NCI-H82 treated with DMSO at 0.1 percent for 48 hours (cell line): ENCODE measurements at regions not wholly inside any gene's neighbourhood (a gene's known extent, or its start where the extent isn't known, plus 50 kb on each side); places are given as distances from the start of the nearest gene placed in this dataset.
"Not testable (repeated sequence)": the region's sequence is repeated elsewhere in the genome, so short reads cannot be mapped to it uniquely, and the experiment has no call there.

ENCODE experiments used
- DNase-seq: peaks from one replicate; lab custom pipeline; 2025; ENCODE audit not compliant: unreplicated experiment; lab: John Stamatoyannopoulos, UW

DNA sequence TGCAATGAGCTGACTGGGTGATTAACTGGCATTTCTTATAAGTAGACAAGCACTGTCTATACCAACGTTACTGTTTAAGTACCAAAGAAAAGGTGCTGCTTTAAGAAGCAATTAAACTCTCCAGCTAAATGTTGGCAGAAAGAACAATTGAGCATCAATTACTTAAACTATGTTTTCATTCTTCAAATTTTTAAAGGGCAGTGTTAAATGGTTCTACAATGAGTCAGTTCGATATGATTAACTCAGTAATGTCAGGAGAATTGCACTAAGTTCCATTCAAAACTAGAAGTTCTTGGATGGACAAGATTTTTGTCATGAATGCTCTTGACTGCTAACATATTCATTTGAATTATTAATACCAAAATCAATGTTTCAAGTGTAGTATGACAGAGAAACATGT lies 593.7 kb downstream of the DNAH5 start:
- no peak for DNase-seq

DNA sequence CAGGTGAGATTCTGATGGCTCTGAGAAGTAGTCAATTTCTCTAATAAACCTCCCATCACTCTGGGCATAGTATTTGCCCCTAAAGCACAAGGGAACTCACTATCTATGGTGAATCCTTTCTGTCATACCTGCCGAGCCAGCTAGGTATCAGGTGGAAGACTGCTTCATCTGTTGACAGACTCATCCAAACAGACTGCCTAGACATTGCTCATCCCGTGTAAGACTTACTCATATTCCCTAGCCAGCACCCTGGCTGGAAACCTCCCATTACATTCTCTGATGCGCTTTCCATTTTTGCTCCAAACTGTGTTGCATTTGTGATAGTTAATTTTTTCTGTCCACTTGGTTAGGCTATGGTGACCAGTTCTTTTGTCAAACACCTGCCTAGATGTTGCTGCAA lies 595.9 kb downstream of the DNAH5 start:
- DNase-seq, result no peak

DNA sequence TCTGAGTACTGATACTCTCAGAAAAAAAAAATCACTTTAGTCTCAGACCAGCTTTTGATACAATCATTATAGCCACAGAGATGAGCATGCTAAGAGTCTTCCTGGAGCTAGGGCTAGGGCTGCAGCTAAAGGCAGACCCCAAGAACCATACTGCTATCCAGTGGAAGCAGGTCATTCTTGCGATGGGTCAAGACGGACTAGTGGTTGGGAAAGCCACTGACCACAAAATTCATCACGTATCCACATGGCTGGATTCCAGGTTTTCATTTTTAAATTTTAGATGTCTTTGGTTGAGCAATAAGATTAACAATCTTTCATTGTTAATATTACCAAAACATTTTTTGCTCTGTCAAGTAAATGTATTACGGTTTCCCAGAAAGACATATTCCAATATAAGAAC lies 598.1 kb downstream of the DNAH5 start:
- DNase-seq, result no peak

DNA sequence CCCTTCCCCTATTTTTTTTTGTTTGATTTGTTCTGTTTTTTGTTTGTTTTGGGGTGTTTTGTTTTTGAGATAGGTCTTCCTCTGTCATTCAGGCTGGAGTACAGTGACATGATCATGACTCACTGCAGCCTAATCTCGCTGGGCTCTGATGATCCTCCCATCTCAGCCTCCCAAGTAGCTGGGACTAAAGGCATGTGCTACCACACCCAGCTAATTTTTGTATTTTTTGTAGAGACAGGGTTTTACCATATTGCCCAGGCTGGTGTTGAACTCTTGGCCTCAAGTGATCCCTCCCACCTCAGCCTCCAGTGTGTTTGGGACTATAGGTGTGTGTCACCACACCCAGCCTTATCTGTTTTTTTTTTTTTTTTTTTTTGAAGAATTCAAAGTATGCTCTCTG lies 605.4 kb downstream of the DNAH5 start:
- no peak for DNase-seq

DNA sequence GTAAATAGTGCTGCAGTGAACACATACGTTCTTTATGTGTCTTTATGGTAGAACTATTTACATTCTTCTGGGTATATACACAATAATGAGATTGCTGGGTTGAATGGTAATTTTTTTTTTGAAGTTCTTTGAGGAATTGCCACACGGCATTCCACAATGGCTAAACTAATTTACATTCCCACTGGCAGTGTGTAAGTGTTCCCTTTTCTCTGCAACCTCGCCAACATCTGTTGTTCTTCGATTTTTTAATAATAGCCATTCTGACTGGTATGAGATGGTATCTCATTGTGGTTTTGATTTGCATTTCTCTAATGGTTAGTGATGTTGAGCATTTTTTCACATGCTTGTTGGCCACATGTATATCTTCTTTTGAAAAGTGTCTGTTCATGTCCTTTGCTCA lies 609.5 kb downstream of the DNAH5 start:
- not testable (repeated sequence) for DNase-seq

DNA sequence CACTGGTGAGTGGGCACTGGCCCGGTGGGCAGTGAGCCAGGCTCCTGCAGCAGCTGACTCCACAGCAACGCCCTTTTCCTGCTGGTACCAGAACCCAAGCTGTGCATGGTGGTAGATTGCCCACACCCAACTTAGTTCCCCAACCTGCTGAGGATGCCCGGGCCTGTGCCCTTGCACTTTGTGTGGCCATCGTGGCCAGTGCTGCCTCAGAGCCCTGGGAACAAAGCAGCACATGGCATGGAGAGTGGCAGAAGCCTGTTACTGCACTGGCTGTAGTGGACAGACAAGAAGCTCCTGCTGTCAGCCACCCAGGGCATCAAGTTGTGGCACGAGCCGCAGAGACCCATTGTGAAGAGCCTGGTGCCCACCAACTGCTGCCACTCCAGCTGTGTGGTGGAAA lies 612.9 kb downstream of the DNAH5 start:
- no peak for DNase-seq

DNA sequence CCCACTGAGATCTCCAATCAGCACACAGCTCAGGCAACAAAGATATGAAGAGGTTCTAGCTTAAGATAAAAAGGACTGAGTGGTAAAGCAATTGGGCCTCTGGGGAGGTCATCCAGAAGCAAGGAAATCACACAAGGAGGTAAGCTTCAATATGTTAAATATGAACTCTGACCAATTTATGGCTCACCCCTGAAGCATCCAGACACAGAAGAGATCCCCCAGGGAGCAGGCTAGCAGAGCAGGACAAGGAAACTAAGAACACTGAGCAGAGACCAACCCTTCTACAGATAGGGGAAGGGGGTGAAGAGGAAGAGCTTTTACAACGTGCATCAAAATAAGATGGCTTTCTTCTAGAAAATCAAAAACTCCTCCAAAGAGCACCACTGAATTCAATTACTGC lies 616.2 kb downstream of the DNAH5 start:
- DNase-seq, result no peak

DNA sequence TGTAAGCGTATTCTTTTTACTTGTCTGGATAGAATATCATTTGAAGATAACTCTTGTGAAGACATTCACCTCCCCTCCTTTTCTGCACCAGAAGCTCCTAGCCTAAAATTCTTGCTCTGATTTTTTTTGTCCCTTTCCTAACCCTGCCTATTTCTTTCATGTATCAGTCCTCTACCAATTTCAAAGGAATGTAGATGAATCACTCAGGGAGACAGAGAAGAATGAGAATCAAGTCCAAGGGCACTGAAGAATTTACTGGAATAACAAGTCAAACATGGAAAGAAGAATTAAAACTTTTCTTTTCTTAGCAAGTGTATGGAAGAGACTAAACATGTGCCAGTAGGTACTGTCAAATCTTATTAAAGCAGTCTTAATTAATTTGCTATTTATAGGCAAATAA lies 618.7 kb downstream of the DNAH5 start:
- DNase-seq, result no peak

DNA sequence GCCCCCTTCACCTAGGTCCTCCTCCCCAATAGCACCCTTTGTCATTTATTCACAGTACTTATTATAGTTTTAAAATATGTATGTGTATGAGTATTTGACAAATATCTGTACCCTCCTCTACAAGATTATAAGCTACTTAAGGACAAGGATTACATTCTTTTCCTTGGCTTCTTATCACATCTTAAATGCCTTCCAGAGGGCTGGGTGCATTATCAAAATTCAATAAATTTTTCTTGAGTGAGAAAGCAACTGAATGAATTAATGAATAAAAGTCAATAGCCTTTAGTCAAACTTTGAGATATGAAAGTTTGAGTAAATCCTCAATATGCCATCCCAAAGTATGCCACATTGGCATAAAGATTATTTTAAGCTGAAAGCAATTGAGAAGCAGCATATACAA lies 621.7 kb downstream of the DNAH5 start:
- DNase-seq, result no peak

DNA sequence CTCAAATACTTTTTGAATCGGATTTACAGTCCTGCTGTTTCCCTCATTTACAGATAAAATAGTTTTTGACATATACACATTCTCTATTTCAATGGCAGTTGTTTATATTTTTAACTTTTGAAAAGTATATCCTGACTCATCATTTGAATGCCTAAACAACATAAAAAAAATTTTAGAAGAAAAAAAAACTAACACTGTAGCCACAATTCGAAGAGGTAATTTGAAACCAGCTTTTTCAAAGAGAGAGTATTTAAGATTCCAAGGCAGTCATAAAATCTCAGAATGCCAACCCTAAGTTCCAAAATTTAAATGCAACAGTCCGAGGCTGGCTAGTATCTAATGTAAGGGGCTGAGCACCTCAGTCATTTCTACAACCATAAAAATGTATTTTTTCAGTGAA lies 626.8 kb downstream of the DNAH5 start:
- DNase-seq, result no peak

DNA sequence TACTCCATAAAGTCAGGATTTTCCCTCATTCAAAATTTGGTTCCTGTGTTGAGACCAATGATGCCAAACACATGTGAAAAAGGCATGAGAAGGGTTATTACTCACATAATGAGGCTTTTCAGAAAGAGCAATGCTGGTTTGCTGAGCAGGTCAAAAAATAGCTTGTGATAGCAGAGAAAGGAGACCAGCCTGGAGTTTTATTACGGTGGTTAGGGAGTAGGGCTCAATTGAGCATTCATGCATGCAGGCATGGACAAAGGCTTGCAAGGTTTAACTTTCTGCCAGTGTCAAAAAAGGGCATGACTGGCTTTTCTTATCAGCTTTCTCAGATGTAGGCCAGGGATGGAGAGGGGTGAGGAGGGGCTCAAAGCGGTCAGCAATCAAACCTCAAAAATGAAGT lies 628.3 kb downstream of the DNAH5 start:
- no peak for DNase-seq

DNA sequence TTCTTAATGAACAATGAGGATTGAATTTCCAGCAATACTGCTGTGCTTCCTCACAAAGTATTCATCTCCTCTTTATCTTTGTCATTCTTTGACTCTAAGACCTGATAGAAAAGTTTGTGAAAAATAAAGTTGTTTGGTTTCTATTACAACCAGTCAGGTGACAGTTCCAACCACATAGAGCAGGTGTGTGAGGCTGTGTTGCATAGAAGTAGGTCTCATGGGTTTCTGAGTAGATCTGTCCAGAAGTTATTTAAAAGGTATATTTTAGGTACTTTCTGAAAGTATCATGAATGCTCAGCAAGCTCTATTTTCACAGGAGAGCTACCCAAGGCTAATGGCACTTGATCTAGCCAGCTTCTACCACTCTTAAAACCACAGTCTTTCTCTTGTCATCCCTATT lies 637.0 kb downstream of the DNAH5 start:
- no peak for DNase-seq

DNA sequence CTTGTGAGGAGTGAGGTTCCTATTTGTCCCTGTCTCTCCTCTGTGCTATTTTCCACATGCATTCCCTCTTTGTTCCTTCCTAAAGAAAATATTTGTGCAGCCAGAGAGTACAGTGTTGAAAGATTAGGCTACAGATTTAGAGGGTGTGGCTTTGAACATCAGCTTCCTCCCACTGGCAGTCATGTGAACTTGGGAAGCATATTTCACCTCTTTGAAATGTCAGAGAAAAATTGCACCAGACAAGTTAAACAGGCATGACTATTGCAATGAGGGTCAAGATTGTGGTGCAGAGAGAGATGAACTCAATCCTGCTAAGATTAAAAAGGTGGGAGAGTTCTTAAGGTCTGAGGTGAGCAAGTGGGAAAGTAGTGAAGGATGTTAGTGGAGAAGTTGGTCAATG lies 641.0 kb downstream of the DNAH5 start:
- DNase-seq, result no peak

DNA sequence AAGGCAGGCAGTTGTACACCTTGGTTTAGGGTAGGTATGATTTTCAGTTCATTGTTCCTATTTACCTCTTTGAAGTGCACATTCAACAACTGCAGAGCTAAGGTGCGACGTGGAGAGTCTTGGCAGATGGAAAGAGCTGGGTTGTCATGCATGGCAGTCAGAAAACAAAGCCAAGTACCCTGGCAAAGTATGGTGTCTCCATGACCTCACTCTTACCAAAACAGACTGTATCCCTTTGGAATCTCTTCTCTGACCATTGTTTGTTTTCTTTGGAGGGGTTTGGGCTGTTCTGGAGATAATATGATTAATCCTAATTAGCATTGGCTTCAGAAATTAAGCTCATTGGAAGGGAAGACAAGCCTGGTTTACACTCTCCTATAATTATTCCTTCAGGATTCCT lies 665.7 kb downstream of the DNAH5 start:
- DNase-seq, result no peak

DNA sequence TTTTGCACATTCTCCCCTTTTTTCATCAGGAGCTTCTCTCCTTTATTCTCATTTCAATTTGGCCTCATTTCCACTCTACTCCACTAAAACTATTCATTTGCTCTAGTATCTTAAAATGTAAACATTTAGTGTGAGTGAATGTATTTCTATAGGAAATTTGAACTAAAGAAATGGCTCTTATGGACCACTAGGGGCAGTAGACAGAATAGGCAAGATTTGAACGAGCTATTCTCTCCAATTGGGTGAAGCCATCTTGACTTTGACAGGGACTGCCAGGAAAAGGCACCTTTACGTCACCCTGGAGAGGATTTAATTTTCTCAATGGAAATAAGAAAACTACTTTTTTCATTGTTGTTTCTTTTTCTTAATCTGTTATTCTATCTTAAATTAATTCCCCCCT lies 666.3 kb downstream of the DNAH5 start:
- DNase-seq, result peak; percentile 2

DNA sequence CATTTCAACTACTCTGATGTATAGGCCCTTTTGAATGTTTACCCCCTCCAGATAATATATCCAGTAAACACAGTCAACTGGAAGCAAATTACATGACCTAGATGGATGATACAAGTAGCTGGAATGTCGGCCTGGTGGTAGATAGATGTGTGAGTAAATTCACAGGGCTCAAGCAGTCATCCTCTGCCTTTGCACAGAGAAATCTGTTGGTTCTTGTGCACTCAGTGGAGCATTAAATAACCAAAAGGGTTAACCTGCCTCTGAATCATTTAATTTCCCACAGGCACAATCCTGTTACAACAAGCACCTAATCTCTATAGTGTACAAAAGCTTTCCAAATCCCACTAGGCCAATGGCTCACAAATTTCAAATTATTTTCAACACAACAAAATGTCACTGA lies 668.3 kb downstream of the DNAH5 start:
- no peak for DNase-seq

DNA sequence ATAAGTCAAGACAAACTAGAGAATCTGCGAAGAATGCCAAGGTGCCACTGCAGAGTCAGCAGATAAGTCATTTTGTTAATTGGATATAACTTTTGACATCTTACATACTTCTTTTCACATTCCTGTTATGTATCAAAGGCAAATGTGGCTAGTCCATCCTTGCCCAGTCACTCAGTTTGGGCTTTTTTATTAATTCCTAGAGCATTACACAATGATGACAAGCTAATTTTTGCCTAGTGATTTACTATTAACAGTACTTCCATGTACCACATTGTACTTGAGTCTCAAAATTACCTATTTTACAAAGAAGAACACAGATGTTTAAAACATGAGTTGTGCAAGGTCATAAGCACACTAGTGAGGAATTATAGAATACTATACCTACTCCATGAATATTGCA lies 680.8 kb downstream of the DNAH5 start:
- no peak for DNase-seq

DNA sequence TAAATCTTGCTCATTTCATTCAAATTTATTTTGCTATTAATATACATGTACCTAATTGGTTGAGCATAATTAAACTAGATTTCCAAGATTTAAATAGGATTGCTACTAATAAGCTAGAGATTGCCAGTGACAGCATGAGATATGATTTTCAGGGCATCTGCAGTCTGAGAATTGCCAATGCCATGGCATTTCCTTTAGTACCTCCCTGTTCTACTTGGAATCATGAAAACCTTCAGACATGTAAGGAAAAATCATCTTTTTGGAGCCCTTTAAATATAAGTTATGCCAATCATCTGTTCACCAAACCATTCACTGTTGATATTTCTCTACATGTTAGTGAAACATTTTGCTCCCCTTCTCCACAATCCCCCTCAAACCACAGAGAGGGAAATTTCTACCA lies 691.4 kb downstream of the DNAH5 start:
- no peak for DNase-seq

DNA sequence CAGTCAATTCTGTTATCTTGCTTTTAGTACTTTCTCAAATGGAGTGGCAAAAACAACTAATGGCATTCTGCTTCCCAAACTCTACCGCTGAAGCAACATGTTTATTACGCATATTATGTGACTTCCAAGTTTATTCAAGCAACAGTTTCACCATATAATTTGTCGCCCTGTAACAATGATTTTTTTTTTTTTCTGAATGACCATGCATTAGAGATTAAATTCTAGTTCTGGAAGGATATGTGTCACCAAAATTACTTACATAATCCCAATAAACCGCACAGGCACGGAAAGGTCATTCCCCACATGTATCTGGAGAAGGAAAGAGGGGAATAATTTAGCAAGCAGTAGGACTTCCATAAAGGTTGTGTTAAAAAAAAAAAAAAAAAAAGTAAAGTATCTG lies 691.8 kb downstream of the DNAH5 start:
- no peak for DNase-seq

DNA sequence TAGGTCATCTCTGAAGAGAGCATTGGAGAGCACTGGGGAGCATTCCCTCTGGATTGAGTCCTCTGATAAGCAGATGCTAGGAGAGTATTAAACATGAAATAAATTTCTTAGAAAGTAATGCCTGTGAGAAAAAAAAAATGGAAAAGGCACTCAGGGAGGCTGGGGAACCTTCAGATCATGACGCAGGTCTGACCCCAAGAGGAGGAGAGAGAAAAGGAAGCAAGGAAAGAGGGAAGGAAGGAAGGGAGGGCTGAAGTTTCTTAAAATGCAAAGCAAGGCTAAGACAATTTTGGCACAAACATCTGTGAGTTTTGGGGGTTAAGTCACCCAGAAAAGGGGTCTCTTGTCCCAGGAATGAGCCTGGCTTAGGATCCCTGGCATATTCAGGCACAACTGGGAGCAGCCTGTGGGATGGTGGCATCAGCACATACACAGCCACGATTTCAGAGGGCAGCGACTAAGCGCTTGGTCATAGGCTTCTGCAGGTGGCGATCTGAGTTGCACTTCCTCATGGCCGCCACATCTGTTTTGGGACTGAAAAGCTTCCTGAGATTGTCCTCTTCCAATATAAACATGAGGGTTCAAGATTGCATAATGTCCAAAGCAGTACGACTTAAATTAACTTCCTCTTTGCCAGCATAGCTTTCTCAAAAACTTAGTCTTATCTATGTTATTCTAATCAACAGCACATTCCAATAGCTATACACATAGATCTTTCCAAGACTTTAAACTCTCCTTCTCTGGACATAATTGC lies 692.7 kb downstream of the DNAH5 start:
- no peak for DNase-seq

DNA sequence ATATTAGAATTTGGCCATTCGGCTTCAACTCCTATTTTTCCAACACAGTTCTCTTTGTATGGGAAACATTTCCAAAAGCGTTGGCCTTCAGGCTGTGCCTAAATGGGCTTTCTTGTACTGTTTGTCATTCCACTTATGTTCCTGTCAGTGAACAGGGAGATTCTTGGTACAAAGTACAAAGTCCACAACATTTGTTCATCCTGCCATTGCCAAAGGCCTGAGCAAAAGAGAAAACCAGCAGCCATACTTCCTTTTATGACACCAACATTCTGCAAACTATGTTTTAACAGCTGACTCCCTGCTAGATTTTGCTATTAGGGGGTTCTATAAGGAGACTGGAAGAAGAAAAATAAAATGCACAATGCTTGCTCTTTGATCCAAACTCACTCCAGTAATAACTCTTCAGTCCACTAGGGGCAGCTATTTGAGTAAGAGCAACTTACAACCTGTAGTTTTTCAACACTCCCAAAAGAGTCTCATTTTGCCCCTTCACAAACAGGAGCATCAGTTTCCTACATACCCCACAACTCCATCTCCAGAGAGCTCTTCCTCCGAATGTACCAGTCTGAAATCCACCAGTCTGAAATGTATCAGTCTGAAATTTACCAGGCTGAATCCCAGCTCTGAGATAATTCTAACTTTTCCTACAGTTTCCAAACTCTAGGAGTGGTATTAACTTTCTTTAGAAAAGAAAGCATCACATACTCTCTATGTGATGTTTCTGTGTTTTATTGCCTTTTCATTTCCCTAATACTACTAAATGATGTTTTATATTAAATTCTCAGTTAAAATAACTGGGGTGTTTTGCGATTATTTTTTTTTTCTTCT lies 693.8 kb downstream of the DNAH5 start:
- DNase-seq, result no peak

DNA sequence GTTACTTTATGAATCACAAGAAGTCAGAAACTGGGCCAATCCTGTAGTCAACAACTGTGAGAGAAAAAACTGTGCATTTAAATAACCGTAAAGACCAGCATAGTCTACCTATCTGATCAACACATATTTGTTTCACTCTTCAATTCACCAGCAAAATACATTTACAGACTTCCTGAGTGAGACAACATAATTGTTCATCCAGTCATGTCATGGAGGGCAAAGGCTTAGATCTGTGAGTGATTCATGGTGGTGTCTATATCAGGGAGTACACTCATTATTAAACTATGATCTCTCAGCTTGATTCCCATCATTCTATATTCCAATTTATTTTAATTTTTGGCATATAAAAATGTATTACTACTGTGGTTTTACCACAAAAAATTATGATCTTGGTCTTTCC lies 694.6 kb downstream of the DNAH5 start:
- no peak for DNase-seq

DNA sequence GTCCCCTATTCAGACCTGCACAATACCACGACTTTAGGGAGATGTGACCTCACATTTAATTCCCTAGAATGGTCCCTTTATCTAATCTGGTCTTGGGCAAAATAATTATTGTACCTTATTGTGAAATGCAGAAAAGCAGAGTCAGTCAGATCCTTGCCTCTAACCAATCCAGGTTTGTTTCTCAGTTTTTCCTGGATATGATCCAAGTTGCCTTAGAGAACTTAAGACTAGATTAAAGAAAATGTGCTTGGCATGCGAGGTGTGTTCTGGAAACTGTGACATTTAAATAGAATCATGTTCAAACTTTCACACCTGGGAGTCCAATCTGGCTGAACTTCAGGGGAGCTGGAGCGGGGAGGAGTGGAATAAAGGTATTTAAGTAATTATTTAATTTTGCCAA lies 696.2 kb downstream of the DNAH5 start:
- DNase-seq, result no peak
